H9 (cell line): ENCODE measurements at regions not wholly inside any gene's neighbourhood (a gene's known extent, or its start where the extent isn't known, plus 50 kb on each side); places are given as distances from the start of the nearest gene placed in this dataset.

Experiments
- DNase-seq: peaks from one replicate; pipeline ENCODE4 v3.0.0-alpha.2; 2017
- H2AFZ ChIP-seq: one replicate; pipeline ENCODE4 v1.6.1; 2013; ENCODE audit warnings: mild to moderate bottlenecking, low read length, control low read depth, moderate library complexity
- H2AK5ac ChIP-seq: 2 replicates; pipeline ENCODE4 v1.6.1; 2013; ENCODE audit warnings: low read length, control low read depth, mixed read lengths; ENCODE audit not compliant: insufficient read length
- H2BK120ac ChIP-seq: one replicate; pipeline ENCODE4 v1.6.1; 2013; ENCODE audit warnings: low read depth, mild to moderate bottlenecking, low read length, control low read depth, inconsistent platforms; ENCODE audit not compliant: poor library complexity, severe bottlenecking
- H2BK12ac ChIP-seq: 2 replicates; pipeline ENCODE4 v1.6.1; 2013; ENCODE audit warnings: low read length, control low read depth, mixed read lengths, low read depth; ENCODE audit not compliant: insufficient read length
- H2BK15ac ChIP-seq: 2 replicates; pipeline ENCODE4 v1.6.1; 2013; ENCODE audit warnings: low read depth, low read length, control low read depth
- H2BK20ac ChIP-seq: one replicate; pipeline ENCODE4 v1.6.1; 2013; ENCODE audit warnings: low read depth, mild to moderate bottlenecking, low read length, control low read depth, inconsistent platforms; ENCODE audit not compliant: poor library complexity, severe bottlenecking
- H2BK5ac ChIP-seq: 2 replicates; pipeline ENCODE4 v1.6.1; 2013; ENCODE audit warnings: low read length, control low read depth, mixed read lengths; ENCODE audit not compliant: insufficient read length
- H3K14ac ChIP-seq: 2 replicates; pipeline ENCODE4 v1.6.1; 2013; ENCODE audit warnings: low read length, control low read depth; ENCODE audit not compliant: insufficient read depth
- H3K18ac ChIP-seq: 2 replicates; pipeline ENCODE4 v1.6.1; 2013; ENCODE audit warnings: low read depth, mild to moderate bottlenecking, mixed read lengths, low read length, control low read depth; ENCODE audit not compliant: insufficient read length
- H3K23ac ChIP-seq: 2 replicates; pipeline ENCODE4 v1.6.1; 2013; ENCODE audit warnings: low read length, control low read depth, mixed read lengths, low read depth; ENCODE audit not compliant: insufficient read length
- H3K23me2 ChIP-seq: 2 replicates; pipeline ENCODE4 v1.6.1; 2013; ENCODE audit warnings: low read depth, mild to moderate bottlenecking, mixed read lengths, low read length, control low read depth; ENCODE audit not compliant: insufficient read length, poor library complexity, severe bottlenecking
- H3K27ac ChIP-seq: 2 replicates; pipeline ENCODE4 v1.5.1; 2013; ENCODE audit warnings: low read length, control low read depth, mixed read lengths, low read depth; ENCODE audit not compliant: insufficient read length
- H3K27me3 ChIP-seq: 2 replicates; pipeline ENCODE4 v1.6.1; 2013; ENCODE audit warnings: low read length, control low read depth, inconsistent platforms; ENCODE audit not compliant: insufficient read depth
- H3K4ac ChIP-seq: 2 replicates; pipeline ENCODE4 v1.6.1; 2013; ENCODE audit warnings: low read depth, mild to moderate bottlenecking, control low read depth, inconsistent platforms, low read length, moderate library complexity
- H3K4me1 ChIP-seq: 2 replicates; pipeline ENCODE4 v1.6.1; 2013; ENCODE audit warnings: low read length, control low read depth, inconsistent platforms; ENCODE audit not compliant: insufficient read depth
- H3K4me2 ChIP-seq: 2 replicates; pipeline ENCODE4 v1.6.1; 2013; ENCODE audit warnings: low read length, control low read depth, mixed read lengths; ENCODE audit not compliant: insufficient read length, insufficient read depth
- H3K56ac ChIP-seq: 2 replicates; pipeline ENCODE4 v1.6.1; 2013; ENCODE audit warnings: low read depth, mild to moderate bottlenecking, mixed read lengths, low read length, control low read depth; ENCODE audit not compliant: insufficient read length
- H3K79me1 ChIP-seq: 2 replicates; pipeline ENCODE4 v1.6.1; 2013; ENCODE audit warnings: low read depth, mild to moderate bottlenecking, moderate library complexity, low read length, control low read depth, inconsistent platforms; ENCODE audit not compliant: insufficient read depth, poor library complexity, severe bottlenecking
- H3K79me2 ChIP-seq: 2 replicates; pipeline ENCODE4 v1.6.1; 2013; ENCODE audit warnings: low read length, control low read depth, inconsistent platforms; ENCODE audit not compliant: insufficient read depth
- H3K9ac ChIP-seq: 2 replicates; pipeline ENCODE4 v1.6.1; 2013; ENCODE audit warnings: low read length, control low read depth, mixed read lengths; ENCODE audit not compliant: insufficient read length; ENCODE audit errors: extremely low read depth
- H3K9me3 ChIP-seq: one replicate; pipeline ENCODE4 v1.6.1; 2013; ENCODE audit warnings: low read depth, low read length, inconsistent platforms; ENCODE audit not compliant: control insufficient read depth
- H3T11ph ChIP-seq: one replicate; pipeline ENCODE4 v1.6.1; 2013; ENCODE audit warnings: mild to moderate bottlenecking, low read length, control low read depth, inconsistent platforms
- H4K20me1 ChIP-seq: one replicate; pipeline ENCODE4 v1.6.1; 2013; ENCODE audit not compliant: control insufficient read depth, insufficient read length, insufficient read depth
- H4K5ac ChIP-seq: 2 replicates; pipeline ENCODE4 v1.6.1; 2013; ENCODE audit warnings: low read depth, mild to moderate bottlenecking, mixed read lengths, low read length, control low read depth; ENCODE audit not compliant: insufficient read length
- H4K8ac ChIP-seq: replicated peaks from 2 replicates; pipeline ENCODE4 v1.6.1; 2013; ENCODE audit warnings: low read length, control low read depth, mixed read lengths, low read depth; ENCODE audit not compliant: insufficient read length
- H4K91ac ChIP-seq: 2 replicates; pipeline ENCODE4 v1.6.1; 2013; ENCODE audit warnings: low read depth, mild to moderate bottlenecking, moderate library complexity, mixed read lengths, low read length, control low read depth; ENCODE audit not compliant: insufficient read length
- H3K27ac Mint-ChIP-seq, 3 experiments: 2 replicates in 2 of 3; 3 replicates in 1 of 3; pipeline ENCODE4 v1.8.0; 2020 to 2021; ENCODE audit warnings: mixed read lengths in 3 of 3, mild to moderate bottlenecking in 1 of 3, moderate library complexity in 1 of 3
- H3K27me3 Mint-ChIP-seq: 2 replicates; pipeline ENCODE4 v1.8.0; 2021; ENCODE audit warnings: low read depth, mild to moderate bottlenecking, moderate library complexity, mixed read lengths
- H3K36me3 Mint-ChIP-seq, 3 experiments: 2 replicates in 2 of 3; 3 replicates in 1 of 3; pipeline ENCODE4 v1.8.0; 2020 to 2021; ENCODE audit warnings: low read depth in 3 of 3, mixed read lengths in 3 of 3; ENCODE audit not compliant: insufficient read depth in 1 of 3
- H3K4me1 Mint-ChIP-seq, 2 experiments: 2 replicates each; pipeline ENCODE4 v1.8.0; 2020; ENCODE audit warnings: mixed read lengths in 2 of 2
- H3K4me3 Mint-ChIP-seq, 2 experiments: 2 replicates in 1 of 2; 3 replicates in 1 of 2; pipeline ENCODE4 v1.8.0; 2020 to 2021; ENCODE audit warnings: mild to moderate bottlenecking in 2 of 2, mixed read lengths in 2 of 2, moderate library complexity in 1 of 2
- H3K9me3 Mint-ChIP-seq, 2 experiments: 2 replicates in 1 of 2; 3 replicates in 1 of 2; pipeline ENCODE4 v1.8.0; 2020; ENCODE audit warnings: mild to moderate bottlenecking in 2 of 2, mixed read lengths in 2 of 2, moderate library complexity in 1 of 2
- WGBS: extraction: QIAGEN DNeasy Blood & Tissue Kit; methylation state at CpG from one replicate; pipeline ENCODE4 v1.1.7; 2013; ENCODE audit warnings: missing lambda C conversion rate, low lambda C conversion rate, mixed read lengths; ENCODE audit not compliant: insufficient read length; ENCODE audit errors: extremely low coverage; 5-methylcytosine and 5-hydroxymethylcytosine counted together
- TF ChIP-seq, protein P1 (sequence below): fragments of 200-600 bp; sonication (generic); conservative IDR thresholded peaks from 3 replicates; pipeline ENCODE4 v1.8.0; 2021; ENCODE audit warnings: antibody characterized with exemption, mild to moderate bottlenecking

- Histone ChIP-seq H3K4me2 (no peak overlapping the region), H3K9ac (no peak overlapping the region), H2BK5ac (no peak overlapping the region), H2BK12ac (no peak overlapping the region), H3K9me3 (no peaks in the 10 kb centered on the region), H4K8ac (no peak overlapping the region), H2AK5ac (no peak overlapping the region), H3K4me1 (peaks cover 3% of the 10 kb centered on the region; the same call in 1 of the 2 replicates), H3K23me2 (no peaks in the 10 kb centered on the region), H3T11ph (no peak overlapping the region), H2BK20ac (no peak overlapping the region), H3K4ac (no peak overlapping the region), H3K79me1 (peaks cover 4% of the 10 kb centered on the region), H3K23ac (no peak overlapping the region), H4K5ac (no peak overlapping the region), H3K79me2 (no peaks in the 10 kb centered on the region), H2AFZ (no peak overlapping the region), H4K91ac (no peak overlapping the region), H4K20me1 (no peaks in the 10 kb centered on the region), H3K56ac (no peak overlapping the region), H2BK120ac (no peak overlapping the region), H3K27me3 (no peaks in the 10 kb centered on the region), H3K14ac (no peak overlapping the region), H2BK15ac (no peak overlapping the region), H3K27ac (no peak overlapping the region), H3K18ac (no peak overlapping the region)
- TF ChIP-seq, protein P1, sequence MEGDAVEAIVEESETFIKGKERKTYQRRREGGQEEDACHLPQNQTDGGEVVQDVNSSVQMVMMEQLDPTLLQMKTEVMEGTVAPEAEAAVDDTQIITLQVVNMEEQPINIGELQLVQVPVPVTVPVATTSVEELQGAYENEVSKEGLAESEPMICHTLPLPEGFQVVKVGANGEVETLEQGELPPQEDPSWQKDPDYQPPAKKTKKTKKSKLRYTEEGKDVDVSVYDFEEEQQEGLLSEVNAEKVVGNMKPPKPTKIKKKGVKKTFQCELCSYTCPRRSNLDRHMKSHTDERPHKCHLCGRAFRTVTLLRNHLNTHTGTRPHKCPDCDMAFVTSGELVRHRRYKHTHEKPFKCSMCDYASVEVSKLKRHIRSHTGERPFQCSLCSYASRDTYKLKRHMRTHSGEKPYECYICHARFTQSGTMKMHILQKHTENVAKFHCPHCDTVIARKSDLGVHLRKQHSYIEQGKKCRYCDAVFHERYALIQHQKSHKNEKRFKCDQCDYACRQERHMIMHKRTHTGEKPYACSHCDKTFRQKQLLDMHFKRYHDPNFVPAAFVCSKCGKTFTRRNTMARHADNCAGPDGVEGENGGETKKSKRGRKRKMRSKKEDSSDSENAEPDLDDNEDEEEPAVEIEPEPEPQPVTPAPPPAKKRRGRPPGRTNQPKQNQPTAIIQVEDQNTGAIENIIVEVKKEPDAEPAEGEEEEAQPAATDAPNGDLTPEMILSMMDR: no peak
- Mint-ChIP-seq H3K36me3 (peaks cover 0 to 16% (median 11%) of the 10 kb centered on the region in 3 experiments; a peak in 5 of 7 replicates), H3K4me1 (peaks cover 37 to 44% of the 10 kb centered on the region in 2 experiments), H3K9me3 (no peaks in the 10 kb centered on the region), H3K27me3 (no peaks in the 10 kb centered on the region), H3K4me3 (no peak overlapping the region), H3K27ac (no peak overlapping the region; a peak in 1 of 7 replicates)
- no CpG with 5 or more reads among the region's 3 CpGs for WGBS
- no peak for DNase-seq
Measured at GRCh38 chr4:151540728-151541388, 131.9 kb downstream of the FHIP1A start.
